Esophagus (tissue), 2 donors: ENCODE measurements at regions not wholly inside any gene's neighbourhood (a gene's known extent, or its start where the extent isn't known, plus 50 kb on each side); places are given as distances from the start of the nearest gene placed in this dataset.
"Not testable (repeated sequence)": the region's sequence is repeated elsewhere in the genome, so short reads cannot be mapped to it uniquely, and the experiment has no call there.

Experiments used
- H3K27ac ChIP-seq, 2 donors: one replicate each; pipeline ENCODE4 v1.5.1; 2013; ENCODE audit warnings: low read depth in 2 of 2, mild to moderate bottlenecking in 2 of 2, inconsistent platforms in 1 of 2, low read length in 1 of 2, moderate library complexity in 1 of 2
- H3K27me3 ChIP-seq, 2 donors: one replicate each; pipeline ENCODE4 v1.6.1; 2013; ENCODE audit warnings: low read length in 2 of 2, control low read depth in 1 of 2, mild to moderate bottlenecking in 1 of 2; ENCODE audit not compliant: insufficient read depth in 2 of 2, control insufficient read depth in 1 of 2
- H3K36me3 ChIP-seq, 2 donors: one replicate each; pipeline ENCODE4 v1.6.1; 2013; ENCODE audit warnings: low read length in 1 of 2; ENCODE audit not compliant: control insufficient read depth in 2 of 2, insufficient read depth in 2 of 2
- H3K4me1 ChIP-seq, 2 donors: one replicate each; pipeline ENCODE4 v1.6.1; 2013; ENCODE audit warnings: low read length in 1 of 2; ENCODE audit not compliant: control insufficient read depth in 2 of 2, insufficient read depth in 2 of 2
- H3K4me3 ChIP-seq, 2 donors: one replicate each; pipeline ENCODE4 v1.5.1; 2013; ENCODE audit warnings: low read length in 2 of 2, mild to moderate bottlenecking in 2 of 2, low read depth in 1 of 2, moderate library complexity in 1 of 2
- H3K9me3 ChIP-seq, 2 donors: one replicate each; pipeline ENCODE4 v1.6.1; 2013; ENCODE audit warnings: mild to moderate bottlenecking in 2 of 2, low read depth in 1 of 2, low read length in 1 of 2, moderate library complexity in 1 of 2; ENCODE audit not compliant: control insufficient read depth in 2 of 2, insufficient read depth in 1 of 2
- WGBS, 2 donors: extraction: QIAGEN DNeasy Blood & Tissue Kit; methylation state at CpG; one replicate each; pipeline ENCODE4 v1.1.7; 2013; 5-methylcytosine and 5-hydroxymethylcytosine counted together
- donor health status: healthy with polysubstance abuse.
- donor health status: Bipolar disorder and iron deficiency.

DNA sequence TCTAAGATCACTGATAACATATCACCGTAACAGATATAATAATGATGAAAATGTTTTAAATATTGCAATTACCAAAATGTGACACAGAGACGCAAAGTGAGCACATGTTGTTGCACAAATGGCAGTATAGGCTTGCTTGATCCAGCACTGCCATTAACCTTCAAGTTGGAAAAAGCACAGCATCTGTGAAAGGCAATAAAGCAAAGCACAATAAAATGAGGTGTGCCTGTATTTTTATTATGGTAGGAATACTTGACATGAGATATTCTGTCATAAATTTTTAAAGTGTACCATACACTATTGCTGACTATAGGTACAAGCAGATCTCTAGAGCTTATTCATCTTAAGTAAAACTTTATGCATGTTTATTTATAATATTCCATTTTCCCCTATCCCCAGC is 312.2 kb downstream of the PTH2R start:
- Histone ChIP-seq H3K4me3 (no peak overlapping the region), H3K27ac (no peak overlapping the region), H3K9me3 (no peaks in the 10 kb centered on the region), H3K4me1 (no peaks in the 10 kb centered on the region), H3K27me3 (no peaks in the 10 kb centered on the region), H3K36me3 (no peaks in the 10 kb centered on the region)
- 83 to 96% methylated on average over 2 of the region's 2 CpGs for whole genome bisulfite sequencing, 2 donors

DNA sequence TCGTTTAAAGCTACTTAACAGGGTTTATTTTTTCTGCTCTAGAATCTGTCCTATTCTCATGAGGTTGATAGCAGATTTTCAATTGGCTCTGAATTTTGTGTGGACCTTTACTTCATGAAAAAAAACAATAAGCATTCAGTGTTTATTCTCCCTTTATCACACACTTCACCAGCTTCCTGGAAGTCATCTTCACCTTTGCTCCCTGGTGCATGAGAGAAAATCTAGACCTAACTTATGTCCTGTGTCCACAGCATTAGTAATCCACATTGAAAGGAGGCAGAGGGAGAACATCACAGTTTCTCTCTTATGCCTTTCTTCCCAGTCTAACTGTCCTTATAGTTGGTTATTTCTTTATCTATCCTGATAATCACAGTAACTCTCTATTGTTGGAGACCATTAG is 316.1 kb downstream of the PTH2R start:
- Histone ChIP-seq H3K4me3 (no peak overlapping the region), H3K9me3 (no peaks in the 10 kb centered on the region), H3K4me1 (no peaks in the 10 kb centered on the region), H3K36me3 (no peaks in the 10 kb centered on the region), H3K27ac (no peak overlapping the region), H3K27me3 (no peaks in the 10 kb centered on the region)
- WGBS, 2 donors: 33 to 37% methylated on average over 1 of the region's 1 CpG

DNA sequence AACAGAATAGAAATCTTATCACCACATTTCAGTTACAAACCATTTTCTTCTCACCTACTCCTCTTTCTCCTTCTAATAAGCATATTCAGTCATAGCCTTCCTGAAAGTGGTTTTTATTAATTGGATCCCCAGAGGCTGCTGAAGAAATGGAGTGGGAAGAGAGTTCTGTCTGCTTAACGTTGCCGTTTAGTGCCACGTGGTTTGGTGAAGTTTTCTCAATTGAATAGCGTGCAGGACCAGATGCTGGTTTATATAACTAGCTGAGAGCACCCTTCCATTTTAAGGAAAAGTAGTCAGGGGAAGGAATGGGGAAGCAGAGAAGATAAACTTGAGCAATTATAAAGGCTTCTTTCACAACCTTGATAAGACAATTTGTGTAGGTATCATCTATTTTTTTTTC is 318.7 kb downstream of the PTH2R start:
- 60 to 68% methylated on average over 4 of the region's 4 CpGs for WGBS, 2 donors
- no peaks in the 10 kb centered on the region for H3K36me3 ChIP-seq

DNA sequence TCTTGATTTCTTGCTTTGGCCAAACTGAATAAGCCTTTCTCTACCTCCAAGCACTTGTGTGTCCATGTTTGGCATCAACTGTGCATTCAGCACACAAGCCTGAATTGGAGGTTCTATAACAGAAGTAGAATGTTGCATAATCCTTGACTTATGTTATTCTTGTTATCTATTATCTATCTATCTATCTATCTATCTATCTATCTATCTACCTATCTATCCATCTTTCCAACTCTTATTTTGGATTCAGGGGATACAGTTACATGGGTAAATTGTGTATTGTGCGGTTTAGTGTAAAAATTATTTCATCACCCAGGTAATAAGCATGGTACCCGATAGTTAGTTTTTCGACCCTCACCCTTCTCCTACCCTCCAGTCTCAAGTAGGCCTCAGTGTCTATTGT is 319.6 kb downstream of the PTH2R start:
- WGBS, 2 donors: 91 to 94% methylated on average over 3 of the region's 3 CpGs

More for the DNA sequence above, 318.7 kb downstream of the PTH2R start:
- no peaks in the 10 kb centered on the region for H3K9me3 ChIP-seq
- no peak overlapping the region for H3K27ac ChIP-seq
- no peaks in the 10 kb centered on the region for H3K27me3 ChIP-seq
- no peaks in the 10 kb centered on the region for H3K4me1 ChIP-seq
- no peak overlapping the region for H3K4me3 ChIP-seq

DNA sequence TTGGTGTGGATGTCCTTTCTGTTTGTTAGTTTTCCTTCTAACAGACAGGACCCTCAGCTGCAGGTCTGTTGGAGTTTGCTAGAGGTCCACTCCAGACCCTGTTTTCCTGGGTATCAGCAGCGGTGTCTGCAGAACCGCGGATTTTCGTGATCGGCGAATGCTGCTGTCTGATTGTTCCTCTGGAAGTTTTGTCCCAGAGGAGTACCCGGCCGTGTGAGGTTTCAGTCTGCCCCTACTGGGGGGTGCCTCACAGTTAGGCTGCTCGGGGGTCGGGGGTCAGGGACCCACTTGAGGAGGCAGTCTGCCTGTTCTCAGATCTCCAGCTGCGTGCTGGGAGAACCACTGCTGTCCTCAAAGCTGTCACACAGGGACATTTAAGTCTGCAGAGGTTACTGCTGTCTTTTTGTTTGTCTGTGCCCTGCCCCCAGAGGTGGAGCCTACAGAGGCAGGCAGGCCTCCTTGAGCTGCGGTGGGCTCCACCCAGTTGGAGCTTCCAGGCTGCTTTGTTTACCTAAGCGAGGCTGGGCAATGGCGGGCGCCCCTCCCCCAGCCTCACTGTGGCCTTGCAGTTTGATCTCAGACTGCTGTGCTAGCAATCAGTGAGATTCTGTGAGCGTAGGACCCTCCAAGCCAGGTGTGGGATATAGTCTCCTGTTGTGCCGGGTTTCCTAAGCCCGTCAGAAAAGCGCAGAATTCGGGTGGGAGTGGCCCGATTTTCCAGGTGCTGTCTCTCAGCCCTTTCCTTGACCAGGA is 345.2 kb downstream of the PTH2R start:
- WGBS, 2 donors: 85 to 88% methylated on average over 21 of the region's 21 CpGs
- not testable (repeated sequence) for H3K4me3 ChIP-seq, H3K9me3 ChIP-seq, H3K27me3 ChIP-seq, H3K27ac ChIP-seq, H3K36me3 ChIP-seq, H3K4me1 ChIP-seq

More for the DNA sequence above, 319.6 kb downstream of the PTH2R start:
- H3K27me3 ChIP-seq: no peaks in the 10 kb centered on the region
- no peaks in the 10 kb centered on the region for H3K4me1 ChIP-seq
- H3K9me3 ChIP-seq: peaks cover 0 to 2% of the 10 kb centered on the region in 2 donors
- H3K27ac ChIP-seq: no peak overlapping the region
- H3K36me3 ChIP-seq: no peaks in the 10 kb centered on the region
- no peak overlapping the region for H3K4me3 ChIP-seq

DNA sequence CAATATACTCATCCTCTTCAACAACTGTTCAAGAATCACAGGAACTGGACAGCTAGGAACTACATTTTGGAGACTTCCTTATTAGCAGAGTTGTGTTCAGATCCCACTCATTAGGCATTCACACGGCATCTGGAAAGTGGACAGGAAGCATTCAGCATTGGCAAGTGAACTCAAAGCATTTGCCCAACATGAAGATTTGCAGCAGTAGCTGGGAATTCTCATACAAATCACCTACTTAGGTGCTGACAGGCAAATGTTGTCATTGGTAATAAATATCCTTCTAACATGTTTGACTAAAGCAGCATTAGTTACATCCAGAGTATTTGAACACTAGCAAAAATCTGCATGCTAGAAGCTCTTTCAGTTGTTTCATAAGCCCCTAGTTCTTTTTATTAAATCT is 350.8 kb downstream of the PTH2R start:
- H3K9me3 ChIP-seq: no peaks in the 10 kb centered on the region
- WGBS, 2 donors: 86 to 90% methylated on average over 1 of the region's 1 CpG
- H3K27ac ChIP-seq: no peak overlapping the region
- no peaks in the 10 kb centered on the region for H3K27me3 ChIP-seq
- H3K4me1 ChIP-seq: no peaks in the 10 kb centered on the region
- H3K4me3 ChIP-seq: no peak overlapping the region
- no peaks in the 10 kb centered on the region for H3K36me3 ChIP-seq

DNA sequence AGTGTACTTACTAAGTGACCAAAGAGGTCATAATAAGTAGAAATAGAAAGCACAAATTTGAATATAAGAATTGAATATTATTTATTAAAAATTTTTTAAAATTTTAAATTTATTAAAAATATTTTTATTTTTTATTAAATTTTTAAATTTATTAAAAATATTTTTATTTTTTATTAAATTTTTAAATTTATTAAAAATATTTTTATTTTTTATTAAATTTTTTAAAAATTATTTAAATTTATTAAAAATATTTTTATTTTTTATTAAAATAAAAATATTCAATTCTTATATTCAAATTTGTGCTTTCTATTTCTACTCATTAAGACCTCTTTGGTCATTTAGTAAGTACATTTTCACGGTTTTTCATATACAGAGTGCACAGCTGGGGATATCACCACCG is 366.5 kb downstream of the PTH2R start:
- not testable (repeated sequence) for H3K27ac ChIP-seq, H3K4me3 ChIP-seq, H3K27me3 ChIP-seq, H3K36me3 ChIP-seq, H3K9me3 ChIP-seq, H3K4me1 ChIP-seq
- 74 to 89% methylated on average over 2 of the region's 2 CpGs for WGBS, 2 donors

DNA sequence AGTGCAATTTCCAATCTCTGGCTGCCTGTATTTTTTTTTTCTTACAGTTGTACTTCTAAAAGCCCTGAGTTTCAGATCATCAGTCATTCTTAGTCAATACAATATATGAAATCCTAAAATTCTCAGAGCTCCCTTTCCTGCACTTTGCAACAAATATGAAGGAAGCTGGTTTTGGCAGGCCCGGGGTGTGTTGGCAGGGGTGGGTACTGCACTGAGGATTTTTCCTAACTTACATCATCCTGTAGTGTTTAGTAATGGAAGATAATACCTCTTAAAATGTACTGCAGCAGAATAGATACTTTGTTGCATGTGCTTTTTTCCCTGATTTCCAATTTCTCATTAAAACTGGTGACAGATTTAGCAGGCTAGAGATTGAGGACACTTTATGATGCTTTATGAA is 374.6 kb downstream of the PTH2R start:
- 50 to 57% methylated on average over 1 of the region's 1 CpG for WGBS, 2 donors
- H3K27ac ChIP-seq: no peak overlapping the region
- H3K4me1 ChIP-seq: no peaks in the 10 kb centered on the region
- no peaks in the 10 kb centered on the region for H3K9me3 ChIP-seq
- no peak overlapping the region for H3K4me3 ChIP-seq
- H3K36me3 ChIP-seq: no peaks in the 10 kb centered on the region
- no peaks in the 10 kb centered on the region for H3K27me3 ChIP-seq

DNA sequence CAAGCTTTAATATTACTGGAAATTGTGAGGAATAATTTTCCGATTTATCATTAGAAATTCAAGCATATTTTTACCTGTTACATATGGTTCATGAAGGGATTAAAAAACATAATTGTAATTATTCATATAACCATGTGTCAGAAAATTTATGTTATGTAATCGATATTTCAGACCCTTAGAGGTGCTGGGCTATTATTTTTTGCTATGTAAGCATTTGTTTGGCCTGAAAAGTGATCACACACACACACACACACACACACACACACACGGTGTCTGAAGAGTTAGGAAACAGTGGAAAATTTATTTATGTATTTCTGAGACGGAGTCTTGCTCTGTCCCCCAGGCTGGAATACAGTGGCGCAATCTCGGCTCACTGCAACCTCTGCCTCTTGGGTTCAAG is 375.5 kb downstream of the PTH2R start:
- Histone ChIP-seq H3K27me3 (no peaks in the 10 kb centered on the region), H3K27ac (no peak overlapping the region), H3K9me3 (no peaks in the 10 kb centered on the region), H3K4me3 (no peak overlapping the region), H3K36me3 (no peaks in the 10 kb centered on the region), H3K4me1 (no peaks in the 10 kb centered on the region)
- 56 to 83% methylated on average over 6 of the region's 6 CpGs for WGBS, 2 donors

DNA sequence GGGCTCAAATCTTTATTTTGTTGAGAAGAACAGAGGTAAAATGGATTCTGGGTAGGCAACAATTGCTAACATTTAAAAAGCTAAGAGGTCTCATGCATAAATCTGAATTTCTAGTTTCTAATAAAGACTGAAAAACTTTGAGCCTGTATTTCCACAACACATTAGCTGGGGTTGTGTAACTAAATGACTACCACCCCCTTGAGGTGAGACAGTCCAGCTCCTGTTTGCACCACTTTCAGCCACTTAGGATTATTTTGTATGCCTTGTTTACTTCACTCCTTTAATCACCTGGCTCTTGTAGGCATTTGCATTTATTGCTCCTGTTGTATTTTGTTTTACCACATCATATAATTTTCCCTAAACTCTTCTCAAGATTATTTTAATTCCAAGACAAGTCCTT is 376.6 kb downstream of the PTH2R start:
- Histone ChIP-seq H3K27me3 (no peaks in the 10 kb centered on the region), H3K36me3 (no peaks in the 10 kb centered on the region), H3K4me1 (no peaks in the 10 kb centered on the region), H3K27ac (no peak overlapping the region), H3K9me3 (no peaks in the 10 kb centered on the region), H3K4me3 (no peak overlapping the region)
